Jurkat, Clone E6-1 (cell line): ENCODE measurements at regions not wholly inside any gene's neighbourhood (a gene's known extent, or its start where the extent isn't known, plus 50 kb on each side); places are given as distances from the start of the nearest gene placed in this dataset.

ENCODE experiments used
- DNase-seq: peaks from one replicate; pipeline ENCODE4 v3.0.0-alpha.2; 2011; ENCODE audit warnings: low read depth, low spot score
- H3K4me3 ChIP-seq: 2 replicates; pipeline ENCODE4 v1.5.1; 2011; ENCODE audit warnings: mild to moderate bottlenecking, low read length, control low read depth, moderate library complexity

GRCh38 chr12:111185889-111186227 is 183.0 kb downstream of the PHETA1 start:
- DNase-seq = no peak
- no peak overlapping the region for H3K4me3 ChIP-seq

- no peak for DNase-seq
- H3K4me3 ChIP-seq = no peak overlapping the region
These were observed 183.5 kb downstream of the PHETA1 start for GRCh38 chr12:111185206-111185888.

GRCh38 chr12:111184161-111184560 is 184.7 kb downstream of the PHETA1 start:
- DNase-seq = no peak
- H3K4me3 ChIP-seq = no peak overlapping the region

- no peak overlapping the region for H3K4me3 ChIP-seq
- no peak for DNase-seq
These were observed 185.8 kb downstream of the PHETA1 start for GRCh38 chr12:111183094-111183493.

GRCh38 chr12:111182382-111182781 is 186.5 kb downstream of the PHETA1 start:
- DNase-seq = no peak
- H3K4me3 ChIP-seq = no peak overlapping the region

DNA sequence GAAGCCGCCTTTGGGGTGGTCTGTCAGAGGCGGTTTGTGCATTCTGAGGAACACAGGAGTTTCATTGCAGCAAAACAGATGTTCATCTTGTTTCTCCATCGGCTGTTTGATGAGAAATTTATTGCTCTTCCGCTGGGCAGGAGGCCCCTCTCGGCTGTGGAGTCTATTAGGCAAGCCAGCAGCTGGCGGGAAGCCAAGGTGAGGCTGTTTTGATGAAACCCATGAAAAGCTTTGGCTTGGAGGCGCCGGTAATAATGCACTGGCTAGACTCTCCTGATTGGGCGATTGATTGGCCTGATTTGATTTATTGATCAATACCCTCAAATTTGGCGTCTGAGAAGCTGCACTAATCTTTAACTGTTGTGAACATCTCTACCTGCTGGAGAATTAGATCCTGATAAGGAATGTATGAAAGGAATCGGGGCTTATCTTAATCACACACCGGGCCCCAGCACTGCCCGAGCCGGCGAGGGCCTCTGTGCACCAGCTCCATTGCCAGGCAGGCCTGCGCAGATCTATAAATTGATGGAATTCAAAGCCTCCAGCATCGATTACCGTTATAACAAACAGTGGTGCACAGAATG is 187.7 kb downstream of the PHETA1 start:
- no peak overlapping the region for H3K4me3 ChIP-seq
- DNase-seq = peak; percentile 38

DNA sequence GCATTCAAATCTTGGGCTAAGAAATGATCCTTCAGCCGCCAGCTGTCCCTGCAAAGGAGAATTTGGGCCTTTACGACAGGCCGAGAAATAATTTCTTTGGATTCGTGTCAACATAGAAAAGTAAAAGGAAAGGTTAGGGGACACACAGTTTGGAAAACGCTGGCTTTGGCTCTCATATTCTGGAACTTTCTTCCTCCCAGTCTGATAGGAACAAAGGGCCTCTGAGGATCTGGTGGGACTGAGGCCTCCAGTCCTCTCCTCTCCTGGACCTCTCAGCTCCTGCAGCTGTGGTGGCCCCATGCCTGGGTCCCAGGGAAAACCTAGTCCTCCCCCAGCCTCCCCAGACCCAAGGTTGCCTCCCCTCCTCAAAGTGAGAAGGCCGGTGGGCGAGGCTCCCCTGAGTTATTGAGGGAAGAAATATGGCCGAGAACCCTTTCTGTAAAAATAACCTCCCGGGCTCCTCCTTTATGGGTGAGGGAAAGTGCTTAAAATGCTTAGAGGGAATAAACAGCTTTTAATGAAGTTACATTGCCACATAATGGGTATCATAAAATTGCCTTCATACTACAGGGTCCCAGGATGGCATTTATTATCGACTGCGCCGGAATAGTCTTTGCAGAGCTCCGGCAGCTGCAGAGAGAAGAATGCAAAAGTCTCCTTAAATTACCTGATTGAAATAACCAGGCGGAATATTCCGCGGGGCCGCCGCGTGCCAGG is 188.3 kb downstream of the PHETA1 start:
- no peak for DNase-seq
- no peak overlapping the region for H3K4me3 ChIP-seq

DNA sequence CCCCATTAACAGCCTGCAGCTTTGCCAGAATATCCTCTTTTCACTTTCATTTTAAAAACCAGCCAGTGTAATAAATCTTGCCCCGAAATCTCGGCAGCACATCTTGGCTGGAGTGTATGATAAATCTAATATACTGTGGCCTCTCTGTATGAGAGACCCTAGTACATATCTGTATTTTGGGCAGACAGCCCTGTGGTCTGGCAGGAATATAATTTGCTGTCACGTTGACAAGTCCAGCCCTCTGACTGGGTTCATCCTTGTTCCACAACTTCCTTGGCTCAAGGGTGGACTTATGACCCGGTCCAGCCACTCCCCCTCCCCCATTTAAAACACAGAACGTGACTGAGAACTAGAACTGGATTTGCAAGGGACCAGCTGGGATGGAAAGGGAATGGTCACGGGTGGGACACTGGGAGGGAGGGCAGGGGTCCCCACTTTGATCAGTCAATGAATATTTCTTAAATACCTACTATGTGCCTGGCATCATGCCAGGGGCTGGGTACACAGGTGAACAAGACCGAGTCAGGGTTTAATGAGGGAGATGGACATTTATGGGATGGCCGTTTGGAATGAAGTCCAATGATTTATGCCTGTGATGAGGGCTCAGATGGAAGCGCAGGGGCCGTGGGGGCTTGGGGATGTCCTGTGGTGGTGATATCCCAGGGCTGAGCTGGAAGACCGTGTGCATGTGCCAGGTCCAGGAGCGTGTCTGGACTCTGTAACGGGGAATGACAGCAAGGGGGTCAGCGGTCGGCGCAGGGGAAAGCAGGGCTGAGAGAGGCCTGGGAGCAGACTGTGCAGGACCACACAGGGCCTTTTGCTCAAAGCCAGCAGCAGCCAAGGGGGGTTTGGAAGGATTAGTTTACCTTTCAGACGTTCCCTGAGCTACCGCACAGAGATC is 190.5 kb downstream of the PHETA1 start:
- H3K4me3 ChIP-seq = no peak overlapping the region
- no peak for DNase-seq

- no peak for DNase-seq
- H3K4me3 ChIP-seq = no peak overlapping the region
These were observed 193.3 kb downstream of the PHETA1 start for GRCh38 chr12:111175396-111176094.

DNA sequence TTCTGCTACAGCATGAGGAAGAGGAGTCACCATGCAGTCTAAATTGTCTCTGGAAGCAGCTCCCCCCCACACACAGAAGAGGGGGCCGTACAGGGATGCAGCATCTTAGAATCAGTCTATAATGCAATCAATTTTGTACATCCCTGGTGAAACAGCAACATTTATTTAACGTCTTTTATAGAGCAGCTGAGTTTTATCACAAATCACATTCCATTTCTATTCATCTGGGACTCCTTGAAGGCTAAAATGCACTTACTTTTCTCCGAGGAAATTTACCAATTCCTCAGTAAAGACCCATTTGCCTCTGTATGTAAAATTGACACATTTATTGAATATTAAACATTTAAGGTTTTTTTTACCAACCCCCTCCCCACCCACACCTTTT is 193.9 kb downstream of the PHETA1 start:
- no peak overlapping the region for H3K4me3 ChIP-seq
- no peak for DNase-seq

DNA sequence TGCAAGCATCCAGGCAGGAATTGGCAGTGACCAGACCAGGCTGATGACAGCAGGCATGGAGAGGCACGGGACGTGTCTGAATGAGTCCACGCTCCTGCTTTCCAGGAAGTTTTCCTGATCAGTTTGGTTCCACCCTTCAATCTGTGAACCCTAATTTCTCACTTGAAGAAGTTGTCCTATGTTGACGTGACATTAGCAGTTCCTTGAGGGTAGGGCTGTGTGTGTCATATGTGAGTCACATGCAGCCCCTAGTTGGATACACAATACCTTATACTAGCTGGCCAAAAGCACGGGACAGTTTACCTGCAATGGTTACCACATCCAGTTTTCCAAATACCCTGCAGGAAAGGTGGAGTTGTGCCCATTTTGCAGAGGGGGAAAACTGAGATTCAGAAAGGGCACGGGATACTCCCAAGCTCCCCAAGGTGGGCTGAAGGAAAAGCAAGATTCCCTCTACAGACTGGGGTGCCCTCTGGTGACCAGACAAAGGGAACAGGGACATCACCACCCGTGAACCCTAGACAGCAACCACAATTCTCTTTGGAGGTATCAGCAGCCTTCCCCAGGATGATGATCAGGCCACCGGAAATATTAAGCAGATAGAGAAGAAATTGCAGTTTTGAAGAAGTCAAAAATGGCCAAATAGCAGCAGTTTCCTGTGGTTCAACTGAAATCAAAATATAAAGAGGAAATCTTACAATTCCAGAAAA is 194.5 kb downstream of the PHETA1 start:
- peak; percentile 7 for DNase-seq
- H3K4me3 ChIP-seq = no peak overlapping the region

GRCh38 chr12:111173836-111174235 is 195.1 kb downstream of the PHETA1 start:
- no peak overlapping the region for H3K4me3 ChIP-seq
- DNase-seq = no peak

DNA sequence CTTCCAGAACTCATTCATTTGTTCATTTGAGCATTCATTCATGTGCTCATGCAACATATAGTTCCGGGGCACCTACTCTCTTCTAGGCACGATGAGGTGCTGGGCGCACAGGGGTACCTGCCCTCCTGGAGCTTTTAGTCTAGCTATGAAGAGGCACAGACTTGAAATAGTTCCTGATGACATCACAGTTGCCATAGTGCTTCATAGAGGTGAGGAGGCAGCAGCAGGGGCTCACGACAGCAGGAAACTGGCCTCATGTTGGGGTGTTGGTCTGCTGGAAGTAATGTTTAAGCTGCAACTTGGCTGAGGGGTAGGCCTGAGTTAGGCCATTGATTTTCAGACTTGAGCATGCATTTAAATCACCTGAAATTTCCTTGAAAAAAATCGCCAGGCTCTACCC is 195.5 kb downstream of the PHETA1 start:
- no peak overlapping the region for H3K4me3 ChIP-seq
- no peak for DNase-seq

GRCh38 chr12:111172786-111173185 is 196.1 kb downstream of the PHETA1 start:
- no peak for DNase-seq
- no peak overlapping the region for H3K4me3 ChIP-seq

DNA sequence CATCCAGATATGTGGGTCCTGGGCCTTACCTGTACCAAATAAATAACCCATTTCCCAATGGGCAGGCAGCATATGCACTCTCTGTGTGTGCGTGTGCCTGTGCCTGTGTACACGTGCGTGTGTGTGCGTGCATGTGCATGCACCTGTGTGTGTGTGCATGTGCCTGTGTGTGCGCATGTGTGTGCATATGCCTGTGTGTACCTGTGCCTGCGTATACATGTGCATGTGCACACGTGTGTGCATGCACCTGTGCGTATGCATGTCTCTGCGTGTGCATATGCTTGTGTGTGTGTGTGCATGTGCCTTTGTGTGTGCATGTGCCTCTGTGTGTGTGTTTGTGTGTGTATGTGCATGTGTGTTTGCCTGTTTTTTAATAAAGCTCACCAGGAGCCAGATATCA is 197.1 kb downstream of the PHETA1 start:
- H3K4me3 ChIP-seq = no peak overlapping the region
- no peak for DNase-seq

DNA sequence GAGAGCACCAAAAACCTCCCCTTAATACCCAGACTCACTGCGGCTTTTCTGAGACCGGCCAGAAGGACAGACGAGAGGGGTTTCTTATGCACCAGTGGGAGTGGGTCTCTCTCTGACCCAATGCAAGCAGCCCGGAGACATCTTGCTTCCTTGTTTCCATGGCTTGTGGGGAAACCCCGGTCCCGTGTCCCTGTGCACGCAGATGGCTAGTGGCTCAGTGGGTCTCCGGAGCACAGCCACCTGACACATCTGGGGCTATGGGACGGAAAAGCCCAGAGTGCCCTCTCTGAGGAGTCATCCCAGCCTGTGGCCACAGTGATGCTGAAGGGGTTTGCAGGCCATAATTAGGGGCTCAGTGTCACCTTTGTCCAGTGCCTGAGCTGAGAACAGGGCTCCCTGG is 197.6 kb downstream of the PHETA1 start:
- DNase-seq = no peak

GRCh38 chr12:111170543-111170942 is 198.4 kb downstream of the PHETA1 start:
- no peak for DNase-seq
- H3K4me3 ChIP-seq = no peak overlapping the region

More for the DNA sequence above, 197.6 kb downstream of the PHETA1 start:
- H3K4me3 ChIP-seq = no peak overlapping the region

GRCh38 chr12:111169456-111169855 is 199.4 kb downstream of the PHETA1 start:
- H3K4me3 ChIP-seq = no peak overlapping the region
- DNase-seq = no peak

DNA sequence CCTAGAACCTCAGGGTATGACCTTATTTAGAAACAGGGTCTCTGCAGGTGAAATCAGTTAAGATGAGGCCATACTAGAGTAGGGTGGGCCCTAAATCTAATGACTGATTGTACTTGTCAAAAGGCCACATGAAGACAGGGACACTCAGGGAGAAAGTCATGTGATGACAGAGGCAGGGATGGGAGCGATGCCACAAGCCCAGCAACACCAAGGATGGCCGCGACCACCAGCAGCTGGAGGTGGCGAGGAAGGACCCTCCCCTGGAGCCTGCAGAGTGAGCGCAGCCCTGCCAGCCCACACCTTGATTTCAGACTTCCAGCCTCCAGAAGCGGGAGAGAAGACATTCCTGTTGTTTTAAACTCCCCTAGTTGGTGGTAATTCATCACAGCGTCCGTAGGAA is 199.9 kb downstream of the PHETA1 start:
- no peak for DNase-seq
- no peak overlapping the region for H3K4me3 ChIP-seq
